ENCODE measurements at regions not wholly inside any gene's neighbourhood (a gene's known extent, or its start where the extent isn't known, plus 50 kb on each side); places are given as distances from the start of the nearest gene placed in this dataset.

- no peak overlapping the region for H3K9ac ChIP-seq (ENCODE audit: low read depth, low read length, poor library complexity, severe bottlenecking)
- no peaks in the 10 kb centered on the region for H3K36me3 ChIP-seq (ENCODE audit: insufficient read depth, low read length)
- TF ChIP-seq EZH2phosphoT487 (IDR thresholded peaks at IDR 0.05; ENCODE audit: borderline replicate concordance), result no peak
- no peak for TF ChIP-seq CTCF (conservative IDR thresholded peaks at IDR 0.05; ENCODE audit: low read length)
- H3K9me3 ChIP-seq (ENCODE audit: insufficient read depth, low read depth, low read length), result no peaks in the 10 kb centered on the region
- no peaks in the 10 kb centered on the region for H3K4me1 ChIP-seq (ENCODE audit: insufficient read depth, low read length, poor library complexity, severe bottlenecking)
- no peaks in the 10 kb centered on the region for H3K27me3 ChIP-seq (ENCODE audit: insufficient read depth, low read length, poor library complexity, severe bottlenecking)
- no peaks in the 10 kb centered on the region for H4K20me1 ChIP-seq (ENCODE audit: insufficient read depth, low read length, poor library complexity, severe bottlenecking)
- no peaks in the 10 kb centered on the region for H3F3A ChIP-seq (ENCODE audit: low read depth)
- no peak overlapping the region for H2AFZ ChIP-seq (ENCODE audit: low read length)
- no peaks in the 10 kb centered on the region for H3K79me2 ChIP-seq (ENCODE audit: insufficient read depth, low read length)
- no peaks in the 10 kb centered on the region for H3K9me2 ChIP-seq (replicated peaks; ENCODE audit: low read depth, low read length)
- H3K4me2 ChIP-seq (ENCODE audit: low read depth, low read length, poor library complexity, severe bottlenecking), result no peak overlapping the region
- H3K4me3 ChIP-seq (ENCODE audit: low read length, poor library complexity, severe bottlenecking), result no peak overlapping the region
Observed at GRCh38 chr13:84255226-84255797, 373.0 kb upstream of the SLITRK1 start.

- H2AFZ ChIP-seq (ENCODE audit: low read length), result no peak overlapping the region
- H3F3A ChIP-seq (ENCODE audit: low read depth), result no peaks in the 10 kb centered on the region
- H3K9me3 ChIP-seq (ENCODE audit: insufficient read depth, low read depth, low read length), result no peaks in the 10 kb centered on the region
- no peak for TF ChIP-seq EZH2phosphoT487 (IDR thresholded peaks at IDR 0.05; ENCODE audit: borderline replicate concordance)
- TF ChIP-seq CTCF (conservative IDR thresholded peaks at IDR 0.05; ENCODE audit: low read length), result no peak
- H3K4me3 ChIP-seq (ENCODE audit: low read length, poor library complexity, severe bottlenecking), result no peak overlapping the region
- H3K4me1 ChIP-seq (ENCODE audit: insufficient read depth, low read length, poor library complexity, severe bottlenecking), result no peaks in the 10 kb centered on the region
- no peaks in the 10 kb centered on the region for H3K36me3 ChIP-seq (ENCODE audit: insufficient read depth, low read length)
- H3K27me3 ChIP-seq (ENCODE audit: insufficient read depth, low read length, poor library complexity, severe bottlenecking), result no peaks in the 10 kb centered on the region
- no peak overlapping the region for H3K4me2 ChIP-seq (ENCODE audit: low read depth, low read length, poor library complexity, severe bottlenecking)
- H3K9me2 ChIP-seq (replicated peaks; ENCODE audit: low read depth, low read length), result no peaks in the 10 kb centered on the region
- no peaks in the 10 kb centered on the region for H3K79me2 ChIP-seq (ENCODE audit: insufficient read depth, low read length)
- no peaks in the 10 kb centered on the region for H4K20me1 ChIP-seq (ENCODE audit: insufficient read depth, low read length, poor library complexity, severe bottlenecking)
- H3K9ac ChIP-seq (ENCODE audit: low read depth, low read length, poor library complexity, severe bottlenecking), result no peak overlapping the region
Observed at GRCh38 chr13:84249463-84249862, 367.2 kb upstream of the SLITRK1 start.

DNA sequence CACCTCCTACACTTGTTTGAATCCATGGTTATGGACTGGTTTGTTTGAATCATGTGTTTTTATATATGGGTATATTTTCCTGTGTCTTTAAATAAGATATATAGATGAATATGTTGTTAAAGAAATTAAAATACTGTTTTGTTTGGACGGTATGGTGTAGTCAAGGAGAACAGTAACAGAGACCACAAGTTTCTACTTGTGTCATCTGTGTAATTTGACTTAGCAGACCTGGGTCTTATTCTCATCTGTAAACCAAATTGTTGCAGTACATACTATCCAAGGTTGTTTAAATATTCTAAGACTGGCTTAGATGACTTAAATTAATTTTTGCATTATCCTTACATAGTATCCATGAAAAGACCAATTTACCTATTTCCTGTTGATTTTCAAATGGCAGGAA lies 361.1 kb upstream of the SLITRK1 start:
- TF ChIP-seq EZH2phosphoT487 (IDR thresholded peaks at IDR 0.05; ENCODE audit: borderline replicate concordance) (no peak), CTCF (conservative IDR thresholded peaks at IDR 0.05; ENCODE audit: low read length) (no peak)
- Histone ChIP-seq H3K4me3 (ENCODE audit: low read length, poor library complexity, severe bottlenecking) (no peak overlapping the region), H3K9me2 (replicated peaks; ENCODE audit: low read depth, low read length) (no peaks in the 10 kb centered on the region), H3K36me3 (ENCODE audit: insufficient read depth, low read length) (no peaks in the 10 kb centered on the region), H3F3A (ENCODE audit: low read depth) (no peaks in the 10 kb centered on the region), H3K27me3 (ENCODE audit: insufficient read depth, low read length, poor library complexity, severe bottlenecking) (no peaks in the 10 kb centered on the region), H3K4me2 (ENCODE audit: low read depth, low read length, poor library complexity, severe bottlenecking) (no peak overlapping the region), H3K9me3 (ENCODE audit: insufficient read depth, low read depth, low read length) (0 out of 2 replicates have a peak, but pooled peaks cover 2% of the 10 kb centered on the region), H3K4me1 (ENCODE audit: insufficient read depth, low read length, poor library complexity, severe bottlenecking) (no peaks in the 10 kb centered on the region), H4K20me1 (ENCODE audit: insufficient read depth, low read length, poor library complexity, severe bottlenecking) (no peaks in the 10 kb centered on the region), H3K9ac (ENCODE audit: low read depth, low read length, poor library complexity, severe bottlenecking) (no peak overlapping the region), H3K79me2 (ENCODE audit: insufficient read depth, low read length) (no peaks in the 10 kb centered on the region), H2AFZ (ENCODE audit: low read length) (no peak overlapping the region)
